ENCODE measurements at regions not wholly inside any gene's neighbourhood (a gene's known extent, or its start where the extent isn't known, plus 50 kb on each side); places are given as distances from the start of the nearest gene placed in this dataset.

GRCh38 chr3:72069543-72069942 lies 284.6 kb upstream of the PROK2 start:
- no peak for TF ChIP-seq CTCF (IDR thresholded peaks at IDR 0.05; ENCODE audit: control extremely low read depth, extremely low read depth)
- ATAC-seq (ENCODE audit: insufficient read depth, low FRiP score) (no peak), DNase-seq (no peak)
- H3K4me3 ChIP-seq = no peak overlapping the region
- no peaks in the 10 kb centered on the region for H3K36me3 ChIP-seq (ENCODE audit: control insufficient read depth in 4 of 4, insufficient read depth in 4 of 4, low read length in 4 of 4)
- no peaks in the 10 kb centered on the region for H3K4me1 ChIP-seq (ENCODE audit: control insufficient read depth in 5 of 5, insufficient read depth in 5 of 5, low read length in 5 of 5)
- no peaks in the 10 kb centered on the region for H3K27me3 ChIP-seq (ENCODE audit: control insufficient read depth in 3 of 3, insufficient read depth in 3 of 3, low read length in 2 of 3)
- no peaks in the 10 kb centered on the region for H3K9me3 ChIP-seq (ENCODE audit: control insufficient read depth in 4 of 4, insufficient read depth in 3 of 4, low read length in 3 of 4)
- no peak overlapping the region for H3K9ac ChIP-seq (ENCODE audit: insufficient read depth in 1 of 2, low read length in 2 of 2)
- no peak overlapping the region for H3K27ac ChIP-seq (ENCODE audit: low read depth in 1 of 2, low read length in 1 of 2)

- 84 to 86% methylated on average over 1 of the region's 1 CpG for WGBS, 2 donors
- H3K9ac ChIP-seq (ENCODE audit: insufficient read depth in 1 of 2, low read length in 2 of 2) = no peak overlapping the region
- no peaks in the 10 kb centered on the region for H3K27me3 ChIP-seq (ENCODE audit: control insufficient read depth in 3 of 3, insufficient read depth in 3 of 3, low read length in 2 of 3)
- H3K9me3 ChIP-seq (ENCODE audit: control insufficient read depth in 4 of 4, insufficient read depth in 3 of 4, low read length in 3 of 4) = peaks cover 0 to 1% (median 0%) of the 10 kb centered on the region in 4 donors
- no peaks in the 10 kb centered on the region for H3K36me3 ChIP-seq (ENCODE audit: control insufficient read depth in 4 of 4, insufficient read depth in 4 of 4, low read length in 4 of 4)
- no peak for TF ChIP-seq CTCF (IDR thresholded peaks at IDR 0.05; ENCODE audit: control extremely low read depth, extremely low read depth)
- H3K4me3 ChIP-seq = no peak overlapping the region
- DNase-seq (no peak), ATAC-seq (ENCODE audit: insufficient read depth, low FRiP score) (no peak)
- no peaks in the 10 kb centered on the region for H3K4me1 ChIP-seq (ENCODE audit: control insufficient read depth in 5 of 5, insufficient read depth in 5 of 5, low read length in 5 of 5)
- no peak overlapping the region for H3K27ac ChIP-seq (ENCODE audit: low read depth in 1 of 2, low read length in 1 of 2)
Observed at GRCh38 chr3:72068621-72069020, 283.7 kb upstream of the PROK2 start.

- Histone ChIP-seq H3K9me3 (ENCODE audit: control insufficient read depth in 4 of 4, insufficient read depth in 3 of 4, low read length in 3 of 4) (peaks cover 0 to 3% (median 0%) of the 10 kb centered on the region in 4 donors), H3K4me1 (ENCODE audit: control insufficient read depth in 5 of 5, insufficient read depth in 5 of 5, low read length in 5 of 5) (no peaks in the 10 kb centered on the region), H3K27ac (ENCODE audit: low read depth in 1 of 2, low read length in 1 of 2) (no peak overlapping the region), H3K9ac (ENCODE audit: insufficient read depth in 1 of 2, low read length in 2 of 2) (no peak overlapping the region), H3K36me3 (ENCODE audit: control insufficient read depth in 4 of 4, insufficient read depth in 4 of 4, low read length in 4 of 4) (no peaks in the 10 kb centered on the region), H3K27me3 (ENCODE audit: control insufficient read depth in 3 of 3, insufficient read depth in 3 of 3, low read length in 2 of 3) (no peaks in the 10 kb centered on the region), H3K4me3 (no peak overlapping the region)
- ATAC-seq (ENCODE audit: insufficient read depth, low FRiP score) (no peak), DNase-seq (no peak)
- 53 to 91% methylated on average over 1 of the region's 1 CpG for WGBS, 2 donors
- no peak for TF ChIP-seq CTCF (IDR thresholded peaks at IDR 0.05; ENCODE audit: control extremely low read depth, extremely low read depth)
Observed at GRCh38 chr3:72067721-72068120, 282.8 kb upstream of the PROK2 start.

- DNase-seq (no peak), ATAC-seq (ENCODE audit: insufficient read depth, low FRiP score) (no peak)
- WGBS, 2 donors = 60 to 66% methylated on average over 5 of the region's 5 CpGs
- Histone ChIP-seq H3K27ac (ENCODE audit: low read depth in 1 of 2, low read length in 1 of 2) (no peak overlapping the region), H3K9me3 (ENCODE audit: control insufficient read depth in 4 of 4, insufficient read depth in 3 of 4, low read length in 3 of 4) (peaks cover 0 to 5% (median 0%) of the 10 kb centered on the region in 4 donors), H3K4me1 (ENCODE audit: control insufficient read depth in 5 of 5, insufficient read depth in 5 of 5, low read length in 5 of 5) (no peaks in the 10 kb centered on the region), H3K9ac (ENCODE audit: insufficient read depth in 1 of 2, low read length in 2 of 2) (no peak overlapping the region), H3K36me3 (ENCODE audit: control insufficient read depth in 4 of 4, insufficient read depth in 4 of 4, low read length in 4 of 4) (no peaks in the 10 kb centered on the region), H3K4me3 (no peak overlapping the region), H3K27me3 (ENCODE audit: control insufficient read depth in 3 of 3, insufficient read depth in 3 of 3, low read length in 2 of 3) (no peaks in the 10 kb centered on the region)
- TF ChIP-seq CTCF (IDR thresholded peaks at IDR 0.05; ENCODE audit: control extremely low read depth, extremely low read depth) = no peak
Observed at GRCh38 chr3:72065872-72066641, 281.1 kb upstream of the PROK2 start.
